PC-9 (cell line): ENCODE measurements at regions not wholly inside any gene's neighbourhood (a gene's known extent, or its start where the extent isn't known, plus 50 kb on each side); places are given as distances from the start of the nearest gene placed in this dataset.

ENCODE experiments used
- CTCF ChIP-seq: fragments of 200-600 bp; sonication (generic); conservative IDR thresholded peaks from 2 replicates; pipeline ENCODE4 v1.6.1; 2017; ENCODE audit warnings: mixed run types, antibody characterized with exemption, mild to moderate bottlenecking, moderate library complexity
- EZH2 ChIP-seq: fragments of 200-600 bp; sonication (generic); IDR thresholded peaks from 2 replicates; pipeline ENCODE4 v1.8.0; 2017; ENCODE audit warnings: antibody characterized with exemption, low read depth

GRCh38 chr14:103230021-103230420 is 104.0 kb upstream of the EIF5 start:
- TF ChIP-seq CTCF (no peak), EZH2 (no peak)
